Parathyroid adenoma (tissue), 2 donors: ENCODE measurements at regions not wholly inside any gene's neighbourhood (a gene's known extent, or its start where the extent isn't known, plus 50 kb on each side); places are given as distances from the start of the nearest gene placed in this dataset.

Source experiments
- H2AFZ ChIP-seq: fragments of 300-600 bp; sonication (generic); one replicate; pipeline ENCODE4 v1.7.0; 2017; ENCODE audit warnings: antibody characterized with exemption, mild to moderate bottlenecking
- H3K27ac ChIP-seq: fragments of 300-600 bp; sonication (generic); one replicate; pipeline ENCODE4 v1.7.0; 2017
- H3K27me3 ChIP-seq: fragments of 300-600 bp; sonication (generic); one replicate; pipeline ENCODE4 v1.7.0; 2017; ENCODE audit warnings: low read length; ENCODE audit not compliant: control insufficient read depth, insufficient read depth
- H3K36me3 ChIP-seq: fragments of 300-600 bp; sonication (generic); one replicate; pipeline ENCODE4 v1.7.0; 2017; ENCODE audit warnings: low read length; ENCODE audit not compliant: control insufficient read depth, insufficient read depth
- H3K4me1 ChIP-seq: fragments of 300-600 bp; sonication (generic); one replicate; pipeline ENCODE4 v1.7.0; 2017; ENCODE audit warnings: control low read depth
- H3K4me2 ChIP-seq: fragments of 300-600 bp; sonication (generic); one replicate; pipeline ENCODE4 v1.7.0; 2017; ENCODE audit warnings: low read length
- H3K4me3 ChIP-seq: fragments of 300-600 bp; sonication (generic); one replicate; pipeline ENCODE4 v1.7.0; 2017; ENCODE audit warnings: low read depth, low read length
- H3K79me2 ChIP-seq: fragments of 300-600 bp; sonication (generic); one replicate; pipeline ENCODE4 v1.7.0; 2017; ENCODE audit warnings: control low read depth
- H3K9ac ChIP-seq: fragments of 300-600 bp; sonication (generic); one replicate; pipeline ENCODE4 v1.7.0; 2017; ENCODE audit warnings: mild to moderate bottlenecking
- H3K9me3 ChIP-seq: fragments of 300-600 bp; sonication (generic); one replicate; pipeline ENCODE4 v1.7.0; 2017; ENCODE audit warnings: low read length; ENCODE audit not compliant: control insufficient read depth
- TF ChIP-seq, protein P1 (sequence below): fragments of 300-600 bp; sonication (generic); IDR thresholded peaks from one replicate; pipeline ENCODE4 v1.7.0; 2017; ENCODE audit warnings: antibody characterized with exemption, mild to moderate bottlenecking
- donor health status: primary hyperparathyroidism.

DNA sequence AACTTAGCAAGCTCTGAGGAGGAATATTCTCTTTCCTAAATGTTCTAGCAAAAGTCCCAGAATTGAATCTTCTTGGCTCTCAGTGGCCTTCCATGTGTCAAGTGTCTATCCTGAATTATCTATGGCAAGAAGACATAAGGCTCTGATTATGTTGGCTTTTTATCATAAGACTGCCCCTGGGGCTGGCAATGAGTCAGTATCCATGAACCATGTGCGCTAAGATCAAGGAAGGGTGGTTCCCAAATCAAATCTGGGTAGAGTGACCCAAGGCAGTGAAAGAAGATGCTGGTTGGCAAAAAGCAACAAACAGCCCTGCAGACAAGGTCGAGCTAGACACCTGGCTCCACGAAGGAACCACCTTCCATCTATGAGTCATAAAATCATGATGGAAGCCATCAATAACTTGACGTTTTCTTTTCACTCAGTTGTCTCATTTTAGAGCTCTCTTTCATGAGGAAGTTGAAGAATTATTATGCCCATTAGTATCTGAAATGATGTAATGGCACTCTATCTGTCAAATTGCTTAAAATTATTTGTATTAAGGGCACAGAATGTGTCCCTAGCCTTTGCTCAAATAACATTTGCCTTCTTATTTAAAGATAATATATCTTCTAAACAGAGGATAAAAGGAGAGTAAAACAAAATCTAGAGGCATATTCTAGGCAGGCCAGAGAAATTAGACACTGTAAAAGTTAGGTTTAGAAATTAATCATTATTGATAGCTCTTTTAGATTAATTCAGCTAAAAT lies 657.7 kb upstream of the GOT2 start:
- H3K9ac ChIP-seq: no peak overlapping the region
- H3K36me3 ChIP-seq: no peaks in the 10 kb centered on the region
- H3K27me3 ChIP-seq: no peaks in the 10 kb centered on the region
- no peak overlapping the region for H3K4me3 ChIP-seq
- no peak overlapping the region for H3K27ac ChIP-seq
- no peaks in the 10 kb centered on the region for H3K4me1 ChIP-seq
- no peak overlapping the region for H3K4me2 ChIP-seq
- no peak overlapping the region for H2AFZ ChIP-seq
- no peaks in the 10 kb centered on the region for H3K9me3 ChIP-seq
- TF ChIP-seq, protein P1, sequence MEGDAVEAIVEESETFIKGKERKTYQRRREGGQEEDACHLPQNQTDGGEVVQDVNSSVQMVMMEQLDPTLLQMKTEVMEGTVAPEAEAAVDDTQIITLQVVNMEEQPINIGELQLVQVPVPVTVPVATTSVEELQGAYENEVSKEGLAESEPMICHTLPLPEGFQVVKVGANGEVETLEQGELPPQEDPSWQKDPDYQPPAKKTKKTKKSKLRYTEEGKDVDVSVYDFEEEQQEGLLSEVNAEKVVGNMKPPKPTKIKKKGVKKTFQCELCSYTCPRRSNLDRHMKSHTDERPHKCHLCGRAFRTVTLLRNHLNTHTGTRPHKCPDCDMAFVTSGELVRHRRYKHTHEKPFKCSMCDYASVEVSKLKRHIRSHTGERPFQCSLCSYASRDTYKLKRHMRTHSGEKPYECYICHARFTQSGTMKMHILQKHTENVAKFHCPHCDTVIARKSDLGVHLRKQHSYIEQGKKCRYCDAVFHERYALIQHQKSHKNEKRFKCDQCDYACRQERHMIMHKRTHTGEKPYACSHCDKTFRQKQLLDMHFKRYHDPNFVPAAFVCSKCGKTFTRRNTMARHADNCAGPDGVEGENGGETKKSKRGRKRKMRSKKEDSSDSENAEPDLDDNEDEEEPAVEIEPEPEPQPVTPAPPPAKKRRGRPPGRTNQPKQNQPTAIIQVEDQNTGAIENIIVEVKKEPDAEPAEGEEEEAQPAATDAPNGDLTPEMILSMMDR: no peak
- H3K79me2 ChIP-seq: no peaks in the 10 kb centered on the region

DNA sequence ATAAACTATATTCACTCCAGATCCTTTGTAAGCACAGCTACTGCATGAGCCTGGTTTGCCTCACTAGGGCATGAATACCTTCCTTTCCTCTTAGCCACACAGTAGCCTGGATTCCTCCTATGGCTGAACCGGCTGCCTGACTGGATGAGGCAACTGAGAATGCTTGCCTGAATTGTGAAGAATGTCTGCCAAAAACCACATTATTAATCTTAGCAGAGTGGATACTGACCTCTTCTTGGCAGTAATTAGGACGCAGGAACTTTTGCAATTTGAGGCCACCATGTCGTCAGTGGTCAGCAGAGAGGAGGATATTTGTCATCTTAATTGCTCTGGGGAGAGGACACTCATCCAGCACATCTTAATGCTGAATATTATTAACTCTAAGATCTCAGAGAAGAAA lies 651.8 kb upstream of the GOT2 start:
- Histone ChIP-seq H3K36me3 (no peaks in the 10 kb centered on the region), H3K27ac (no peak overlapping the region)
- TF ChIP-seq, protein P1: no peak

DNA sequence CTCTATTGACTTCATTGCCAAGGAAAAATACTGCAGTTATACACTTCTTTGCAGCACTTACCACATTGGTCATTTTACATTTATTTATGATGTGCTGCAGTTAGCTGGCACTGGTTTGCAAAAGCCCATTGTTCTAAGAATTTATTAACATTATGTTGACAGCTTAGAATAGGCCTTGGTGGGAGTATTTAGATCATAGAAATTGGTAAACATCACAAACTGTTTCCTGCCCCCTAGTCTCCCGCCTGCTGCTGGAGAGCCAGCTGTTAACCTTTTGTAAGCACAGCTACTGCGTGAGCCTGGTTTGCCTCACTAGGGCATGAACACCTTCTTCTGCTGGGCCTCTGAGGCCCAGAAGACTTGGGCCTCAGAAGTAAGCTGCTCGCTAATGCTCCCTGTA lies 651.4 kb upstream of the GOT2 start:
- no peak overlapping the region for H3K4me3 ChIP-seq
- no peak overlapping the region for H3K9ac ChIP-seq
- H3K79me2 ChIP-seq: no peaks in the 10 kb centered on the region
- TF ChIP-seq, protein P1: no peak
- no peaks in the 10 kb centered on the region for H3K36me3 ChIP-seq
- no peak overlapping the region for H3K27ac ChIP-seq
- H3K4me1 ChIP-seq: no peaks in the 10 kb centered on the region
- no peak overlapping the region for H2AFZ ChIP-seq
- H3K4me2 ChIP-seq: no peak overlapping the region
- no peaks in the 10 kb centered on the region for H3K9me3 ChIP-seq
- no peaks in the 10 kb centered on the region for H3K27me3 ChIP-seq

More for the DNA sequence above, 651.8 kb upstream of the GOT2 start:
- no peaks in the 10 kb centered on the region for H3K9me3 ChIP-seq
- no peaks in the 10 kb centered on the region for H3K4me1 ChIP-seq
- H3K27me3 ChIP-seq: no peaks in the 10 kb centered on the region
- H2AFZ ChIP-seq: no peak overlapping the region
- no peaks in the 10 kb centered on the region for H3K79me2 ChIP-seq
- H3K9ac ChIP-seq: no peak overlapping the region
- H3K4me2 ChIP-seq: no peak overlapping the region
- H3K4me3 ChIP-seq: no peak overlapping the region

DNA sequence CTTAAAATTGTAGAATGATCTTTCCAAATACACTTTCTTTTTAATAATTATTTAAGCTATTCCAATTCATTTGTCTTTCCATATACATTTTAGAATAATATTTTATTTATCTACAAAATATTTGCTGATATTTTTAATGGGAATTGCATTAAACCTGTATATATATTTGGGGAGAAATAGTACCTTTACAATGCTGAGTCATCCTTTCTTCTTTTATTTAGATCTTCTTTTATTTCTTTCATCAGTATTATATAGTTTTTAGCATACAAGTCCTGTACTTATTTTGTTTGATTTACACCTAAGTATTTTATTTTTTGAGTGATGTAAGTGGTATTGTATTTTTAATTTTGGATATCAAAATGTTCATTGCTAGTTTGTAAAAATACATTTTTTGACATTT lies 639.5 kb upstream of the GOT2 start:
- no peak overlapping the region for H3K27ac ChIP-seq

More for the DNA sequence above, 639.5 kb upstream of the GOT2 start:
- no peaks in the 10 kb centered on the region for H3K27me3 ChIP-seq
- H3K4me1 ChIP-seq: no peaks in the 10 kb centered on the region
- no peak overlapping the region for H2AFZ ChIP-seq
- no peaks in the 10 kb centered on the region for H3K79me2 ChIP-seq
- TF ChIP-seq, protein P1: no peak
- H3K9me3 ChIP-seq: no peaks in the 10 kb centered on the region
- H3K4me3 ChIP-seq: no peak overlapping the region
- no peaks in the 10 kb centered on the region for H3K36me3 ChIP-seq
- H3K4me2 ChIP-seq: no peak overlapping the region
- H3K9ac ChIP-seq: no peak overlapping the region
